GM23248 (cell line): ENCODE measurements at regions not wholly inside any gene's neighbourhood (a gene's known extent, or its start where the extent isn't known, plus 50 kb on each side); places are given as distances from the start of the nearest gene placed in this dataset.

ENCODE experiments used
- DNase-seq: peaks from one replicate; pipeline ENCODE4 v3.0.0-alpha.2; 2015
- H2AFZ ChIP-seq: fragments of 200-600 bp; sonication (generic); 2 replicates; pipeline ENCODE4 v1.6.1; 2016; ENCODE audit warnings: antibody characterized with exemption
- H3F3A ChIP-seq: fragments of 200-600 bp; sonication (generic); 2 replicates; pipeline ENCODE4 v1.6.1; 2016; ENCODE audit warnings: mild to moderate bottlenecking, antibody characterized with exemption, mixed run types; ENCODE audit not compliant: insufficient read depth
- H3K27ac ChIP-seq: fragments of 200-600 bp; sonication (generic); 2 replicates; pipeline ENCODE4 v1.5.1; 2016; ENCODE audit warnings: mild to moderate bottlenecking
- H3K27me3 ChIP-seq: fragments of 200-600 bp; sonication (generic); replicated peaks from 2 replicates; pipeline ENCODE4 v1.6.1; 2016; ENCODE audit warnings: mild to moderate bottlenecking; ENCODE audit not compliant: insufficient read depth
- H3K36me3 ChIP-seq: fragments of 200-600 bp; sonication (generic); 2 replicates; pipeline ENCODE4 v1.6.1; 2016; ENCODE audit warnings: low read depth, mild to moderate bottlenecking
- H3K4me1 ChIP-seq: fragments of 200-600 bp; sonication (generic); 2 replicates; pipeline ENCODE4 v1.6.1; 2016; ENCODE audit warnings: mild to moderate bottlenecking; ENCODE audit not compliant: insufficient read depth
- H3K4me2 ChIP-seq: fragments of 200-600 bp; sonication (generic); one replicate; pipeline ENCODE4 v1.6.1; 2016; ENCODE audit warnings: mild to moderate bottlenecking; ENCODE audit not compliant: unreplicated experiment
- H3K4me3 ChIP-seq: fragments of 200-600 bp; sonication (generic); 2 replicates; pipeline ENCODE4 v1.5.1; 2016; ENCODE audit warnings: mild to moderate bottlenecking
- H3K79me2 ChIP-seq: fragments of 200-600 bp; sonication (generic); 2 replicates; pipeline ENCODE4 v1.6.1; 2016; ENCODE audit warnings: mild to moderate bottlenecking; ENCODE audit not compliant: insufficient read depth
- H3K9ac ChIP-seq: fragments of 200-600 bp; sonication (generic); 2 replicates; pipeline ENCODE4 v1.6.1; 2016; ENCODE audit warnings: mild to moderate bottlenecking
- H3K9me2 ChIP-seq: fragments of 200-600 bp; sonication (generic); 2 replicates; pipeline ENCODE4 v1.6.1; 2016; ENCODE audit warnings: mixed run types, mild to moderate bottlenecking, moderate library complexity; ENCODE audit not compliant: insufficient read depth
- H3K9me3 ChIP-seq: fragments of 200-600 bp; sonication (generic); one replicate; pipeline ENCODE4 v1.6.1; 2017; ENCODE audit warnings: low read depth
- H4K20me1 ChIP-seq: fragments of 200-600 bp; sonication (generic); 2 replicates; pipeline ENCODE4 v1.6.0; 2016; ENCODE audit not compliant: insufficient read depth
- EZH2 ChIP-seq: fragments of 200-600 bp; sonication (generic); IDR thresholded peaks from 2 replicates; pipeline ENCODE4 v1.6.1; 2018; ENCODE audit warnings: antibody characterized with exemption, mild to moderate bottlenecking; ENCODE audit not compliant: insufficient read depth, poor library complexity, severe bottlenecking
- EZH2phosphoT487 ChIP-seq: fragments of 200-600 bp; sonication (generic); IDR thresholded peaks from 2 replicates; pipeline ENCODE4 v1.6.1; 2018; ENCODE audit warnings: antibody characterized with exemption, moderate library complexity, mild to moderate bottlenecking, low read depth; ENCODE audit not compliant: insufficient read depth
- WGBS, 2 experiments: methylation state at CpG; one replicate each; pipeline ENCODE4 v1.1.6; 2015 to 2017; ENCODE audit warnings: low lambda C conversion rate in 2 of 2, low coverage in 1 of 2; ENCODE audit errors: missing lambda C conversion rate in 2 of 2; 5-methylcytosine and 5-hydroxymethylcytosine counted together
- in situ Hi-C: fragments of 300-500 bp; cut with MboI; formaldehyde crosslinking; loops from 2 replicates; pipeline ENCODE4 v1.15.0; 2020

- Histone ChIP-seq H3F3A (peaks cover 19% of the 10 kb centered on the region; the same call in 1 of the 2 replicates), H3K36me3 (no peaks in the 10 kb centered on the region), H3K9me2 (no peaks in the 10 kb centered on the region), H3K27ac (no peak overlapping the region), H3K4me1 (peaks cover 10% of the 10 kb centered on the region), H3K9ac (no peak overlapping the region), H3K79me2 (no peaks in the 10 kb centered on the region), H4K20me1 (no peaks in the 10 kb centered on the region), H3K9me3 (no peaks in the 10 kb centered on the region), H3K27me3 (peaks cover 36% of the 10 kb centered on the region), H3K4me2 (no peak overlapping the region), H2AFZ (no peak overlapping the region), H3K4me3 (no peak overlapping the region)
- 81 to 84% methylated on average over 7 of the region's 7 CpGs for WGBS, 2 experiments
- no peak for DNase-seq
- in situ Hi-C loops, result no loop called here
- no peak for TF ChIP-seq EZH2
- TF ChIP-seq EZH2phosphoT487, result no peak
Observed at GRCh38 chr20:57009775-57010174, 256.7 kb downstream of the BMP7 start.

GRCh38 chr20:57012691-57013090 is 253.8 kb downstream of the BMP7 start:
- DNase-seq, result no peak
- peaks cover 8% of the 10 kb centered on the region; the same call in 1 of the 2 replicates for H3F3A ChIP-seq
- in situ Hi-C loops, result no loop called here
- H3K9me3 ChIP-seq, result no peaks in the 10 kb centered on the region
- peaks cover 31% of the 10 kb centered on the region for H3K27me3 ChIP-seq
- H3K4me1 ChIP-seq, result peaks cover 8% of the 10 kb centered on the region
- H3K79me2 ChIP-seq, result no peaks in the 10 kb centered on the region
- H2AFZ ChIP-seq, result no peak overlapping the region
- no peak overlapping the region for H3K4me2 ChIP-seq
- H4K20me1 ChIP-seq, result no peaks in the 10 kb centered on the region
- no peak overlapping the region for H3K4me3 ChIP-seq
- no peak overlapping the region for H3K9ac ChIP-seq
- H3K9me2 ChIP-seq, result no peaks in the 10 kb centered on the region
- H3K36me3 ChIP-seq, result no peaks in the 10 kb centered on the region
- H3K27ac ChIP-seq, result no peak overlapping the region
- TF ChIP-seq EZH2 (no peak), EZH2phosphoT487 (no peak)
- WGBS, 2 experiments, result 79 to 80% methylated on average over 6 of the region's 6 CpGs

- H3K4me3 ChIP-seq, result no peak overlapping the region
Observed at GRCh38 chr20:57013217-57013616, 253.2 kb downstream of the BMP7 start.

GRCh38 chr20:57013741-57014140 is 252.7 kb downstream of the BMP7 start:
- H2AFZ ChIP-seq, result no peak overlapping the region
- H3K4me3 ChIP-seq, result 0 out of 2 replicates have a peak overlapping the region, but pooled peaks have one; percentile 4
- H3K79me2 ChIP-seq, result no peaks in the 10 kb centered on the region
- H3F3A ChIP-seq, result no peaks in the 10 kb centered on the region
- H3K9ac ChIP-seq, result no peak overlapping the region
- H3K9me3 ChIP-seq, result no peaks in the 10 kb centered on the region
- no peaks in the 10 kb centered on the region for H4K20me1 ChIP-seq
- no peaks in the 10 kb centered on the region for H3K4me1 ChIP-seq
- WGBS, 2 experiments, result 4 to 6% methylated on average over 19 of the region's 19 CpGs
- no peak for DNase-seq
- TF ChIP-seq EZH2 (no peak), EZH2phosphoT487 (no peak)
- H3K27ac ChIP-seq, result no peak overlapping the region
- in situ Hi-C loops, result no loop called here
- no peaks in the 10 kb centered on the region for H3K36me3 ChIP-seq
- peaks cover 31% of the 10 kb centered on the region for H3K27me3 ChIP-seq
- H3K9me2 ChIP-seq, result no peaks in the 10 kb centered on the region
- peak overlapping the region; percentile 7 for H3K4me2 ChIP-seq

More at GRCh38 chr20:57013217-57013616, 253.2 kb downstream of the BMP7 start:
- Histone ChIP-seq H3K27ac (no peak overlapping the region), H2AFZ (no peak overlapping the region), H3K9me2 (no peaks in the 10 kb centered on the region), H3K4me2 (no peak overlapping the region), H3F3A (0 out of 2 replicates have a peak, but pooled peaks cover 3% of the 10 kb centered on the region), H3K9me3 (no peaks in the 10 kb centered on the region), H3K9ac (no peak overlapping the region), H3K79me2 (no peaks in the 10 kb centered on the region), H3K36me3 (no peaks in the 10 kb centered on the region), H3K27me3 (peaks cover 31% of the 10 kb centered on the region), H3K4me1 (peaks cover 3% of the 10 kb centered on the region), H4K20me1 (no peaks in the 10 kb centered on the region)
- no peak for TF ChIP-seq EZH2phosphoT487
- TF ChIP-seq EZH2, result no peak
- 43 to 57% methylated on average over 1 of the region's 1 CpG for WGBS, 2 experiments
- DNase-seq, result no peak
- in situ Hi-C loops, result no loop called here

GRCh38 chr20:57020364-57020763 is 246.1 kb downstream of the BMP7 start:
- in situ Hi-C loops, result no loop called here
- WGBS, 2 experiments, result 45 to 47% methylated on average over 9 of the region's 9 CpGs
- no peaks in the 10 kb centered on the region for H3K79me2 ChIP-seq
- no peaks in the 10 kb centered on the region for H3K4me1 ChIP-seq
- H3K9me3 ChIP-seq, result no peaks in the 10 kb centered on the region
- no peaks in the 10 kb centered on the region for H3K9me2 ChIP-seq
- H3K4me2 ChIP-seq, result no peak overlapping the region
- H3K4me3 ChIP-seq, result no peak overlapping the region
- peaks cover 13% of the 10 kb centered on the region for H3K27me3 ChIP-seq
- H3K9ac ChIP-seq, result no peak overlapping the region
- H3K27ac ChIP-seq, result no peak overlapping the region
- H2AFZ ChIP-seq, result no peak overlapping the region
- TF ChIP-seq EZH2, result no peak
- DNase-seq, result no peak
- no peaks in the 10 kb centered on the region for H3F3A ChIP-seq
- no peaks in the 10 kb centered on the region for H3K36me3 ChIP-seq
- H4K20me1 ChIP-seq, result no peaks in the 10 kb centered on the region
